A549 (cell line): ENCODE measurements at regions not wholly inside any gene's neighbourhood (a gene's known extent, or its start where the extent isn't known, plus 50 kb on each side); places are given as distances from the start of the nearest gene placed in this dataset.

Experiments
- ATAC-seq, 2 experiments: fragments of 200-7000 bp in 1 of 2; fragments of >200 bp in 1 of 2; cut with Nextera tagmentation in 1 of 2; cut with Tn5 transposase in 1 of 2; 3 replicates each; pipeline versions ENCODE4 v1.8.0 to v1.9.1; 2018 to 2020; ENCODE audit warnings: mild to moderate bottlenecking in 1 of 2, moderate library complexity in 1 of 2
- CTCF ChIA-PET: fragments of 300-600 bp; sonication (Branson Sonifier 250); formaldehyde crosslinking; extraction: SDS; loops from one replicate; lab custom pipeline; 2021; ENCODE audit warnings: antibody characterized with exemption, inconsistent platforms; lab: Yijun Ruan, JAX
- POLR2A ChIA-PET: fragments of 350-600 bp; formaldehyde crosslinking; extraction: SDS; loops from one replicate; lab custom pipeline; 2021; ENCODE audit warnings: antibody characterized with exemption, inconsistent platforms; lab: Yijun Ruan, JAX
- DNase-seq, 2 experiments: peaks; one replicate each; pipeline versions ENCODE4 v3.0.0 to v3.0.0-alpha.2; 2011 to 2016; ENCODE audit warnings: low read depth in 1 of 2, low spot score in 1 of 2
- FAIRE-seq: peaks from 2 replicates; lab custom pipeline; 2011; peaks lifted over from hg19 to GRCh38; lab: Jason Lieb, UNC
- H3K27ac ChIP-seq, 2 experiments: fragments of >200 bp; sonication (Bioruptor Twin); formaldehyde crosslinking; 3 replicates each; pipeline ENCODE4 v1.5.1; 2016 to 2017
- H3K4me1 ChIP-seq: fragments of >200 bp; sonication (Bioruptor Twin); formaldehyde crosslinking; 3 replicates; pipeline ENCODE4 v1.6.1; 2016
- H3K4me2 ChIP-seq: fragments of >200 bp; sonication (Bioruptor Twin); formaldehyde crosslinking; 3 replicates; pipeline ENCODE4 v1.6.1; 2016
- H3K4me3 ChIP-seq: fragments of >200 bp; sonication (Bioruptor Twin); formaldehyde crosslinking; 3 replicates; pipeline ENCODE4 v1.5.1; 2016
- H3K9me3 ChIP-seq: fragments of >200 bp; sonication (Bioruptor Twin); formaldehyde crosslinking; 3 replicates; pipeline ENCODE4 v1.6.1; 2016
- ATOH8 ChIP-seq: fragments of 250-450 bp; sonication (Bioruptor Pico); IDR thresholded peaks from 2 replicates; pipeline ENCODE4 v1.5.0; 2020; ENCODE audit warnings: low read depth, mild to moderate bottlenecking, moderate library complexity
- BHLHE40 ChIP-seq: IDR thresholded peaks from 2 replicates; pipeline ENCODE4 v1.6.1; 2012; ENCODE audit warnings: low read depth, low read length, inconsistent platforms
- CBX2 ChIP-seq: fragments of 200-600 bp; sonication (generic); IDR thresholded peaks from 2 replicates; pipeline ENCODE4 v1.6.1; 2016; ENCODE audit warnings: low read depth, mild to moderate bottlenecking, borderline replicate concordance
- CEBPB ChIP-seq, 2 experiments: fragments of >200 bp in 1 of 2; sonication (Bioruptor Twin) in 1 of 2; formaldehyde crosslinking in 1 of 2; IDR thresholded peaks; 2 replicates each; pipeline ENCODE4 v1.6.1; 2012 to 2016
- CHD4 ChIP-seq: fragments of 200-600 bp; sonication (generic); IDR thresholded peaks from 2 replicates; pipeline ENCODE4 v1.6.1; 2016; ENCODE audit warnings: antibody characterized with exemption, mild to moderate bottlenecking, borderline replicate concordance
- ELK1 ChIP-seq: fragments of 150-350 bp; IDR thresholded peaks from 2 replicates; pipeline ENCODE4 v1.6.1; 2014; ENCODE audit warnings: low read depth, mild to moderate bottlenecking, low read length
- EP300 ChIP-seq, 2 experiments: fragments of >200 bp; sonication (Bioruptor Twin); formaldehyde crosslinking; IDR thresholded peaks; 2 replicates in 1 of 2; 3 replicates in 1 of 2; pipeline ENCODE4 v1.6.1; 2016 to 2017
- GATA3 ChIP-seq: IDR thresholded peaks from 2 replicates; pipeline ENCODE4 v1.6.1; 2012; ENCODE audit warnings: borderline replicate concordance
- HES2 ChIP-seq: fragments of >200 bp; sonication (Bioruptor Twin); formaldehyde crosslinking; IDR thresholded peaks from 2 replicates; pipeline ENCODE4 v1.6.1; 2016
- HEYL ChIP-seq: fragments of 250-450 bp; sonication (Bioruptor Pico); IDR thresholded peaks from 2 replicates; pipeline ENCODE4 v1.8.0; 2021; ENCODE audit warnings: mild to moderate bottlenecking, moderate library complexity
- HMGXB4 ChIP-seq: fragments of 250-450 bp; sonication (Bioruptor Pico); IDR thresholded peaks from 2 replicates; pipeline ENCODE4 v1.5.0; 2021; ENCODE audit warnings: mild to moderate bottlenecking, moderate library complexity, borderline replicate concordance
- HOXB5 ChIP-seq: fragments of 250-450 bp; sonication (Bioruptor Pico); IDR thresholded peaks from 2 replicates; pipeline ENCODE4 v1.5.0; 2020; ENCODE audit warnings: mild to moderate bottlenecking, moderate library complexity
- KDM1A ChIP-seq: fragments of 200-600 bp; sonication (generic); IDR thresholded peaks from 2 replicates; pipeline ENCODE4 v1.6.1; 2016; ENCODE audit warnings: low read depth, mild to moderate bottlenecking
- MYC ChIP-seq: IDR thresholded peaks from 2 replicates; pipeline ENCODE4 v1.6.1; 2012; ENCODE audit warnings: mild to moderate bottlenecking, inconsistent platforms, low read length, improper control_type of control experiment, borderline replicate concordance
- RARB ChIP-seq: fragments of 250-450 bp; sonication (Bioruptor Pico); IDR thresholded peaks from 2 replicates; pipeline ENCODE4 v1.8.0; 2021; ENCODE audit warnings: mild to moderate bottlenecking, moderate library complexity
- RCOR1 ChIP-seq: fragments of 150-350 bp; IDR thresholded peaks from 2 replicates; pipeline ENCODE4 v1.6.1; 2014; ENCODE audit warnings: antibody characterized with exemption, low read length, low read depth
- REST ChIP-seq: fragments of 200-600 bp; sonication (generic); IDR thresholded peaks from 2 replicates; pipeline ENCODE4 v1.6.1; 2016; ENCODE audit warnings: antibody characterized with exemption, mild to moderate bottlenecking, moderate library complexity
- SMC3 ChIP-seq: fragments of >200 bp; sonication (Bioruptor Twin); formaldehyde crosslinking; IDR thresholded peaks from 3 replicates; pipeline ENCODE4 v1.6.1; 2018; ENCODE audit warnings: inconsistent platforms
- SREBF2 ChIP-seq: fragments of 450-650 bp; IDR thresholded peaks from 2 replicates; pipeline ENCODE4 v1.6.1; 2014; ENCODE audit warnings: mild to moderate bottlenecking, moderate library complexity
- TP53 ChIP-seq: fragments of 250-450 bp; sonication (Bioruptor Pico); IDR thresholded peaks from 2 replicates; pipeline ENCODE4 v1.5.0; 2021; ENCODE audit warnings: mild to moderate bottlenecking, moderate library complexity
- ZNF302 ChIP-seq: fragments of 250-450 bp; sonication (Bioruptor Pico); IDR thresholded peaks from 2 replicates; pipeline ENCODE4 v1.9.0; 2021; ENCODE audit warnings: inconsistent platforms, mild to moderate bottlenecking, moderate library complexity
- WGBS: methylation state at CpG from one replicate; pipeline ENCODE4 v1.1.6; 2017; ENCODE audit errors: missing lambda C conversion rate; 5-methylcytosine and 5-hydroxymethylcytosine counted together

- ChIA-PET POLR2A (no interaction called here), CTCF (interaction anchor here (1.0 kb wide), 1 partner anchor 59 kb away, joined by 3 read pairs; no protein-coding TSS in a partner anchor)
- H3K4me3 ChIP-seq = no peak overlapping the region
- H3K27ac ChIP-seq = no peak overlapping the region
- no peak for DNase-seq
- H3K4me2 ChIP-seq = no peak overlapping the region
- H3K9me3 ChIP-seq = no peaks in the 10 kb centered on the region
- TF ChIP-seq EP300 (IDR thresholded peaks at IDR 0.05) (no peak), ZNF302 (CRISPR knock-in tag) (no peak), CHD4 (no peak), BHLHE40 (no peak), CBX2 (no peak)
- no peak for ATAC-seq
- no peaks in the 10 kb centered on the region for H3K4me1 ChIP-seq
- FAIRE-seq = no peak
These were observed 766.9 kb downstream of the DNAJB9 start for GRCh38 chr7:109336531-109336930.

- no peak overlapping the region for H3K27ac ChIP-seq
- no peak overlapping the region for H3K4me2 ChIP-seq
- 5% methylated on average over 2 of the region's 2 CpGs for WGBS
- no peaks in the 10 kb centered on the region for H3K9me3 ChIP-seq
- H3K4me1 ChIP-seq = no peaks in the 10 kb centered on the region
- DNase-seq (no peak), ATAC-seq (no peak), FAIRE-seq (no peak)
- ChIA-PET POLR2A (no interaction called here), CTCF (no interaction called here)
- TF ChIP-seq ATOH8 (CRISPR knock-in tag) (no peak), HES2 (no peak), BHLHE40 (no peak), HOXB5 (no peak), GATA3 (no peak), MYC (no peak), HMGXB4 (CRISPR knock-in tag) (no peak), CEBPB (IDR thresholded peaks at IDR 0.05) (no peak), ELK1 (no peak), SREBF2 (no peak), REST (no peak), SMC3 (no peak), RCOR1 (no peak), KDM1A (no peak), HEYL (CRISPR knock-in tag) (no peak), CHD4 (no peak), RARB (no peak), ZNF302 (CRISPR knock-in tag) (no peak), TP53 (no peak)
- no peak overlapping the region for H3K4me3 ChIP-seq
These were observed 774.0 kb downstream of the DNAJB9 start for GRCh38 chr7:109343678-109344077.
